ENCODE measurements at regions not wholly inside any gene's neighbourhood (a gene's known extent, or its start where the extent isn't known, plus 50 kb on each side); places are given as distances from the start of the nearest gene placed in this dataset.
A peak's percentile ranks its signal among the peaks of the same experiment; 100 is the strongest.
"Not testable (repeated sequence)": the region's sequence is repeated elsewhere in the genome, so short reads cannot be mapped to it uniquely, and the experiment has no call there.

GRCh38 chr9:90073186-90073945 lies 468.6 kb downstream of the GADD45G start:
- no peaks in the 10 kb centered on the region for H3K36me3 ChIP-seq (replicated peaks in 1 of 2; ENCODE audit: control insufficient read depth in 1 of 2, insufficient read depth in 2 of 2, low read length in 2 of 2)
- H4K20me1 ChIP-seq (ENCODE audit: insufficient read depth, low read length) = no peaks in the 10 kb centered on the region
- H3K4me2 ChIP-seq (replicated peaks; ENCODE audit: extremely low read depth, low read length, poor library complexity, severe bottlenecking) = no peak overlapping the region
- no peak for DNase-seq
- H3K27me3 ChIP-seq (ENCODE audit: control insufficient read depth in 2 of 2, insufficient read depth in 2 of 2, low read length in 2 of 2) = peaks cover 0 to 12% of the 10 kb centered on the region in 2 donors
- H3K36me3 Mint-ChIP-seq = no peaks in the 10 kb centered on the region
- no peaks in the 10 kb centered on the region for H3K9me3 ChIP-seq (replicated peaks in 1 of 2; ENCODE audit: control insufficient read depth in 1 of 2, insufficient read depth in 1 of 2, low read length in 2 of 2)
- H3K4me1 ChIP-seq (ENCODE audit: control insufficient read depth in 1 of 2, insufficient read depth in 2 of 2, low read length in 2 of 2) = peaks cover 0 to 9% of the 10 kb centered on the region in 2 donors
- H3K9ac ChIP-seq (ENCODE audit: insufficient read depth, low read length, poor library complexity, severe bottlenecking) = no peak overlapping the region
- H3K4me3 ChIP-seq (replicated peaks in 1 of 3; ENCODE audit: low read depth in 2 of 3, low read length in 3 of 3) = no peak overlapping the region
- no peak overlapping the region for H3K4me3 Mint-ChIP-seq
- H3K27me3 Mint-ChIP-seq (ENCODE audit: low read depth in 3 of 3) = peaks cover 6 to 21% (median 18%) of the 10 kb centered on the region in 3 donors
- TF ChIP-seq, protein P1, sequence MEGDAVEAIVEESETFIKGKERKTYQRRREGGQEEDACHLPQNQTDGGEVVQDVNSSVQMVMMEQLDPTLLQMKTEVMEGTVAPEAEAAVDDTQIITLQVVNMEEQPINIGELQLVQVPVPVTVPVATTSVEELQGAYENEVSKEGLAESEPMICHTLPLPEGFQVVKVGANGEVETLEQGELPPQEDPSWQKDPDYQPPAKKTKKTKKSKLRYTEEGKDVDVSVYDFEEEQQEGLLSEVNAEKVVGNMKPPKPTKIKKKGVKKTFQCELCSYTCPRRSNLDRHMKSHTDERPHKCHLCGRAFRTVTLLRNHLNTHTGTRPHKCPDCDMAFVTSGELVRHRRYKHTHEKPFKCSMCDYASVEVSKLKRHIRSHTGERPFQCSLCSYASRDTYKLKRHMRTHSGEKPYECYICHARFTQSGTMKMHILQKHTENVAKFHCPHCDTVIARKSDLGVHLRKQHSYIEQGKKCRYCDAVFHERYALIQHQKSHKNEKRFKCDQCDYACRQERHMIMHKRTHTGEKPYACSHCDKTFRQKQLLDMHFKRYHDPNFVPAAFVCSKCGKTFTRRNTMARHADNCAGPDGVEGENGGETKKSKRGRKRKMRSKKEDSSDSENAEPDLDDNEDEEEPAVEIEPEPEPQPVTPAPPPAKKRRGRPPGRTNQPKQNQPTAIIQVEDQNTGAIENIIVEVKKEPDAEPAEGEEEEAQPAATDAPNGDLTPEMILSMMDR (IDR thresholded peaks at IDR 0.05) = no peak
- peaks cover 17% of the 10 kb centered on the region for H3K4me1 Mint-ChIP-seq
- intact Hi-C loops (cut with micrococcal nuclease) = no loop called here
- 100% methylated on average over 2 of the region's 3 CpGs for WGBS (ENCODE audit: insufficient coverage)
- H3K27ac Mint-ChIP-seq = no peak overlapping the region
- H3K27ac ChIP-seq (ENCODE audit: low read depth in 1 of 2, low read length in 2 of 2) = no peak overlapping the region
- H3K79me2 ChIP-seq (ENCODE audit: insufficient read depth, low read length) = no peaks in the 10 kb centered on the region
- no peak overlapping the region for H2AFZ ChIP-seq (ENCODE audit: insufficient read depth, low read depth, low read length, poor library complexity, severe bottlenecking)
- peaks cover 0 to 2% (median 0%) of the 10 kb centered on the region in 7 donors for H3K9me3 Mint-ChIP-seq

DNA sequence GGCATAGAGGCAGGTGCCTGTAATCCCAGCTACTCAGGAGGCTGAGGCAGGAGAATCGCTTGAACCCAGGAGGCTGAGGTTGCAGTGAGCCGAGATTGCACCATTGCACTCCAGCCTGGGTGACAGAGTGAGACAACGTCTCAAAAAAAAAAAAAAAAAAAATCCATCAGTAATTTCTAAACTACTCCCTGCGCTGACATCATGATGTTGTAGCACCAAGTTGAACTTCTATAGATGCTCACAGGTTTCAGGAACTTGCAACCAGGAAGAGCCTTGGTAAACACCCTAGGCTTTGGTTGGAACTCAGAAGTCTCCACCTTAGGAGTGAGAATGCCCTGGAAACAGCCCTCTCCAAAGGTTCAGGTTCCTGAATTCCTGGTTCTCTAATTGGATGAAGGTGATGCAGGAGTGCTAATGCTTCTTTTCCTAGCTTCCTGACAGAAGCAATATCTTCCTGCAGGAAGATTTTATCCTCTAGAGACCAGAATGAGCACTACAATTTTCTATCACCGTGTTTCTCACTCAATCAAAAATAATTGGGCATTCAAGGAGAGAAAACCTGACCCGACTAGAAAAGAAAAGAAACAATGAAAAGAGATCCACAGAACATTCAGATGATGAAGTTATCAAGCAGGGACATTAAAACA lies 469.6 kb downstream of the GADD45G start:
- WGBS (ENCODE audit: insufficient coverage) = 100% methylated on average over 2 of the region's 6 CpGs
- TF ChIP-seq, protein P1 (IDR thresholded peaks at IDR 0.05) = no peak
- Histone ChIP-seq H3K27me3 (ENCODE audit: control insufficient read depth in 2 of 2, insufficient read depth in 2 of 2, low read length in 2 of 2) (peaks cover 0 to 17% of the 10 kb centered on the region in 2 donors), H3K36me3 (replicated peaks in 1 of 2; ENCODE audit: control insufficient read depth in 1 of 2, insufficient read depth in 2 of 2, low read length in 2 of 2) (no peaks in the 10 kb centered on the region), H3K4me3 (replicated peaks in 1 of 3; ENCODE audit: low read depth in 2 of 3, low read length in 3 of 3) (no peak overlapping the region), H2AFZ (ENCODE audit: insufficient read depth, low read depth, low read length, poor library complexity, severe bottlenecking) (no peak overlapping the region), H3K9ac (ENCODE audit: insufficient read depth, low read length, poor library complexity, severe bottlenecking) (no peak overlapping the region), H3K4me2 (replicated peaks; ENCODE audit: extremely low read depth, low read length, poor library complexity, severe bottlenecking) (no peak overlapping the region), H3K4me1 (ENCODE audit: control insufficient read depth in 1 of 2, insufficient read depth in 2 of 2, low read length in 2 of 2) (peaks cover 6 to 15% of the 10 kb centered on the region in 2 donors), H4K20me1 (ENCODE audit: insufficient read depth, low read length) (no peaks in the 10 kb centered on the region), H3K79me2 (ENCODE audit: insufficient read depth, low read length) (no peaks in the 10 kb centered on the region), H3K27ac (ENCODE audit: low read depth in 1 of 2, low read length in 2 of 2) (no peak overlapping the region), H3K9me3 (replicated peaks in 1 of 2; ENCODE audit: control insufficient read depth in 1 of 2, insufficient read depth in 1 of 2, low read length in 2 of 2) (no peaks in the 10 kb centered on the region)
- peaks cover 26% of the 10 kb centered on the region for H3K4me1 Mint-ChIP-seq
- peaks cover 9 to 28% (median 18%) of the 10 kb centered on the region in 3 donors for H3K27me3 Mint-ChIP-seq (ENCODE audit: low read depth in 3 of 3)
- intact Hi-C loops (cut with micrococcal nuclease) = no loop called here
- H3K9me3 Mint-ChIP-seq = peaks cover 0 to 2% (median 0%) of the 10 kb centered on the region in 7 donors
- no peak overlapping the region for H3K27ac Mint-ChIP-seq
- no peaks in the 10 kb centered on the region for H3K36me3 Mint-ChIP-seq
- no peak for DNase-seq
- no peak overlapping the region for H3K4me3 Mint-ChIP-seq

DNA sequence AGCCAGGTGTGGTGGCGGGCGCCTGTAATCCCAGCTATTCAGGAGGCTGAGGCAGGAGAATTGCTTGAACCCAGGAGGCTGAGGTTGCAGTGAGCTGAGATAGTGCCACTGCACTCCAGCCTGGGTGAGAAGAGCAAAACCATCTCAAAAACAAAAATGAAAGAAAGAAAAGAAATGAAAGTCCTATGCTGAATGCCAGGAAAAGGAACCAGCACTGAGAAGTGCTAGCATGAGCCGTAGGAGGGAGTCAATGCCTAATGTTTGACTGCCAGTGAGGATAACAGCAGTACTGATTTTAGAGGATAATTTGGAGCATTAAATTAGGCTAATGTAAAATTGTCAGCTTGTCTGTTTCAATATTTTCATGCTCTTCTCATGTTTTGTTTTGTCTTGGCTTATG lies 472.8 kb downstream of the GADD45G start:
- H3K9me3 Mint-ChIP-seq; H3K36me3 Mint-ChIP-seq; H3K79me2 ChIP-seq (ENCODE audit: insufficient read depth, low read length); H2AFZ ChIP-seq (ENCODE audit: insufficient read depth, low read depth, low read length, poor library complexity, severe bottlenecking); H3K4me3 Mint-ChIP-seq; H3K4me3 ChIP-seq (replicated peaks in 1 of 3; ENCODE audit: low read depth in 2 of 3, low read length in 3 of 3); H3K9me3 ChIP-seq (replicated peaks in 1 of 2; ENCODE audit: control insufficient read depth in 1 of 2, insufficient read depth in 1 of 2, low read length in 2 of 2); H3K4me2 ChIP-seq (replicated peaks; ENCODE audit: extremely low read depth, low read length, poor library complexity, severe bottlenecking); H3K9ac ChIP-seq (ENCODE audit: insufficient read depth, low read length, poor library complexity, severe bottlenecking); intact Hi-C loops (cut with micrococcal nuclease); H4K20me1 ChIP-seq (ENCODE audit: insufficient read depth, low read length); DNase-seq; H3K27ac ChIP-seq (ENCODE audit: low read depth in 1 of 2, low read length in 2 of 2); H3K36me3 ChIP-seq (replicated peaks in 1 of 2; ENCODE audit: control insufficient read depth in 1 of 2, insufficient read depth in 2 of 2, low read length in 2 of 2); H3K4me1 ChIP-seq (ENCODE audit: control insufficient read depth in 1 of 2, insufficient read depth in 2 of 2, low read length in 2 of 2): not testable (repeated sequence)
- Mint-ChIP-seq H3K27ac (peak overlapping the region in 1 of 7 donors; percentile 64), H3K27me3 (ENCODE audit: low read depth in 3 of 3) (peaks cover 9 to 23% (median 19%) of the 10 kb centered on the region in 3 donors), H3K4me1 (peaks cover 16% of the 10 kb centered on the region)
- peaks cover 0 to 17% of the 10 kb centered on the region in 2 donors for H3K27me3 ChIP-seq (ENCODE audit: control insufficient read depth in 2 of 2, insufficient read depth in 2 of 2, low read length in 2 of 2)
- 42% methylated on average over 1 of the region's 3 CpGs for WGBS (ENCODE audit: insufficient coverage)
